NCI-H446 (cell line): ENCODE measurements at regions not wholly inside any gene's neighbourhood (a gene's known extent, or its start where the extent isn't known, plus 50 kb on each side); places are given as distances from the start of the nearest gene placed in this dataset.
"Not testable (repeated sequence)": the region's sequence is repeated elsewhere in the genome, so short reads cannot be mapped to it uniquely, and the experiment has no call there.

Source experiments
- DNase-seq, 2 experiments: peaks; one replicate each; lab custom pipeline; 2025; lab: John Stamatoyannopoulos, UW

- no peak for DNase-seq
These were observed 1002.6 kb downstream of the GALC start for GRCh38 chr14:86990396-86990795.

- DNase-seq, result no peak
These were observed 1003.7 kb downstream of the GALC start for GRCh38 chr14:86989285-86989684.

GRCh38 chr14:86987966-86988365 is 1005.0 kb downstream of the GALC start:
- DNase-seq, result no peak

- DNase-seq, result no peak
These were observed 1019.8 kb downstream of the GALC start for GRCh38 chr14:86973177-86973576.

- DNase-seq, result no peak
These were observed 1021.7 kb downstream of the GALC start for GRCh38 chr14:86971292-86971691.

- DNase-seq, result no peak
These were observed 1031.8 kb downstream of the GALC start for GRCh38 chr14:86961106-86961716.

GRCh38 chr14:86955771-86956354 is 1037.1 kb downstream of the GALC start:
- no peak for DNase-seq

- no peak for DNase-seq
These were observed 1038.4 kb downstream of the GALC start for GRCh38 chr14:86954623-86955022.

- no peak for DNase-seq
These were observed 1046.5 kb downstream of the GALC start for GRCh38 chr14:86946446-86946845.

- DNase-seq, result no peak
These were observed 1048.5 kb downstream of the GALC start for GRCh38 chr14:86944434-86944833.

- no peak for DNase-seq
These were observed 1049.3 kb downstream of the GALC start for GRCh38 chr14:86943391-86944365.

GRCh38 chr14:86942936-86943335 is 1050.0 kb downstream of the GALC start:
- no peak for DNase-seq

GRCh38 chr14:86940106-86940505 is 1052.9 kb downstream of the GALC start:
- no peak for DNase-seq

- no peak for DNase-seq
These were observed 1054.7 kb downstream of the GALC start for GRCh38 chr14:86938320-86938719.

- no peak for DNase-seq
These were observed 1056.4 kb downstream of the GALC start for GRCh38 chr14:86936556-86936955.

- DNase-seq, result no peak
These were observed 1057.6 kb downstream of the GALC start for GRCh38 chr14:86935241-86935885.

- DNase-seq, result no peak
These were observed 1058.9 kb downstream of the GALC start for GRCh38 chr14:86933958-86934595.

- no peak for DNase-seq
These were observed 1059.5 kb downstream of the GALC start for GRCh38 chr14:86933460-86933859.

GRCh38 chr14:86915406-86915805 is 1077.6 kb downstream of the GALC start:
- peak; percentile 15 to 57 for DNase-seq

- no peak for DNase-seq
These were observed 1080.3 kb downstream of the GALC start for GRCh38 chr14:86912709-86913108.

GRCh38 chr14:86911486-86911885 is 1081.5 kb downstream of the GALC start:
- no peak for DNase-seq

GRCh38 chr14:86905386-86905926 is 1087.5 kb downstream of the GALC start:
- not testable (repeated sequence) for DNase-seq
